GM21576 (cell line): ENCODE measurements at regions not wholly inside any gene's neighbourhood (a gene's known extent, or its start where the extent isn't known, plus 50 kb on each side); places are given as distances from the start of the nearest gene placed in this dataset.
"Not testable (repeated sequence)": the region's sequence is repeated elsewhere in the genome, so short reads cannot be mapped to it uniquely, and the experiment has no call there.

Experiments
- ATAC-seq: cut with Tn5 transposase; IDR thresholded peaks from one replicate; pipeline ENCODE4 v1.9.1; 2021; ENCODE audit warnings: mild to moderate bottlenecking, moderate library complexity; ENCODE audit not compliant: unreplicated experiment

DNA sequence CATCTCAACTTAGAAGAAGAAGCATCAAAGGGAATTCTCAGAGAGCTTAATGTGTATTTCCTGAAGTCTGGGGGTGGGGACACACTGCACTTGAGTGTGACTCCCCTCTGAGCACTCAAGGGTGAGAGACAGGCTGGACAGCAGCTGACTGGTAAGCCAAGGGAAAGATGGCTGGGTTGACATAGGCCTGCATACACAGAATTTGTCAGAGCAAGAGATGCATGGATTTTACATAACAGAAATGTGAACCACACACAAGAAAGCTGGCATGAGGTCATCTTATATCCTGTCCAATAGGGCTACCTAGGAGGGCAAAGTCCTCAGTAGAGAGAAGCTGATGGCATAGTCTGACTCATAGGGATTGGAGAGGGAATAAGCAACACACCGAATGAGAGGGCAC lies 114.3 kb upstream of the EPB41L4A start:
- ATAC-seq = no peak

DNA sequence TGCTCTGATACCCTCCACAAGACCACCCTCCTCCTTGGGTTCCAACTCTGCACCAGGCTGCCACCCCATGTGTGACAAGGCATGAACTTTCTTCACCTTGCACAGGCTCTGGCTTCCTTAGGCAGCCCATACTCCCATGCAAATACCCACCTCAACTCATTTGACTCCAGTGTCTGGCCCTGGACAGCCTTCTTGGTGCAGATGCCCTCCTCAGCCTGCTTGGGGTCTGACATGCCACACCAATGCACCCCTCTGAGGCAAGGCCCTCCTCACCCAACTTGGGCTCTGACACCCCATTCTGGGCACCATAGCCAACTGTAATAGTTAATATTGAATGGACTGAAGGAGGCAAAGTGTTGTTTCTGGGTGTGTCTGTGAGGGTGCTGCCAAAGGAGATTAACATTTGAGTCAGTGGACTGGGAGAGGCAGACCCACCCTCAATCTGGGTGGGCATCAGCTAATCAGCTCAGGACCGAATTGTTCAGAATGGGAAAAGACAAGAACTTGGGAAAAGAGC lies 115.0 kb upstream of the EPB41L4A start:
- ATAC-seq = no peak

DNA sequence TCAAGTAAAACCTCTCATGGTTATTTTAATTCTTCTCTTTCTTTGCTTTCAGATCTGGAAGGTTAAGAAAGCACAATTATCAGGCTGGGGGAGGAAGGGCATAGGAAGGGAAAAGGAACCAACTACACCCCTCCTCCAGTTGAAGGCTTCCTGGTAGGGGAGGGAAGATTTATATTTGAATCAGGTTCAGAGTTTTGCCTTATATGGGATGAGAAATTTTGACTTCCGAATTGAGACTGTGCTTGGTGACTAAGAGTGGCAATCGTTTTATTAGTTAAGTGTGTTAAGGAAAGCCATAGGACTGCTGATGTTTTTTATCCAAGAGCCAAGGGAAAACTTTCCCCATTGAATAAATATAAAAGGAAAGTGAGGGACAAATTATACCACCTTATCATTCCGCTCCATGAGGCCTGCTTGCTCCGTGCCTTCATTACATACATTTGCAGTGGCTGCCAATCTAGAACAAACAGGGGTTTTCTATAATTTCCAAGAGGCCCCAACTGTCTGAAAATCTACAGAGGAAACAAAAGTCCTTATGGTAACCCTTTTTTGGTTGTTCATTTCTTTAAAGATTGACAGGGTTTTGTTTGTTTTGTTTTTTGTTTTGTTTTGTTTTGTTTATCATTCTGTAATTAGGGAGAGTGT lies 115.7 kb upstream of the EPB41L4A start:
- ATAC-seq = no peak

DNA sequence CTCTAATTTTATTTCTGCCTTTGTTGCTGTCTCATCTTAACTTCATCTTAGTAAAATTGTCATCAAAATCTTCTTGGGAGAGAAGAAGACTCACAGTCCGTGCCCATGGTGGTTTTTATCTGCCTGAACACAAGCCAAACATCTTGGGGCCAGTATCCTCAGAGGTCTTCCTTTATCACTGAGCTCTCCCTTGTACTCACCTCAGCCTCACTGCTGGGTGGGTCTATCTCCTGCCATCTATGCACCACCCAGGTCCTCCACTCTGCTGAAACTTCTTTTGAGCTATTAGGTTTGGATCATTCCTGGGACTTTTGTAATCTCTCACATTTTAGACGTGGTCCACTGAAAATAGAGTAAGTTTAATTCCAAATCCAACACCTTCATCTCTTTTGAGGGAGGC lies 116.3 kb upstream of the EPB41L4A start:
- no peak for ATAC-seq

DNA sequence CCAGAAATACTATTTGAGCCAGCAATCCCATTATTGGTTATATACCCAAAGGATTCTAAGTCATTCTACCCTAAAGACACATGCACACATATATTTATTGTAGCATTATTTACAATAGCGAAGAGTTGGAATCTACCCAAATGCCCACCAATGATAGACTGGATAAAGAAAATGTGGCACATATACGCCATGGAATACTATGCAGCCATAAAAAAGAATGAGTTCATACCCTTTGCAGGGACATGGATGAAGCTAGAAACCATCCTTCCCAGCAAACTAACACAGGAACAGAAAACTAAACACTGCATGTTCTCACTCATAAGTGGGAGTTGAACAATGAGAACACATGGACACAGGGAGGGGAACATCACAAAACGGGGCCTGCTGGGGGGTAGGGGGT lies 125.5 kb upstream of the EPB41L4A start:
- not testable (repeated sequence) for ATAC-seq

DNA sequence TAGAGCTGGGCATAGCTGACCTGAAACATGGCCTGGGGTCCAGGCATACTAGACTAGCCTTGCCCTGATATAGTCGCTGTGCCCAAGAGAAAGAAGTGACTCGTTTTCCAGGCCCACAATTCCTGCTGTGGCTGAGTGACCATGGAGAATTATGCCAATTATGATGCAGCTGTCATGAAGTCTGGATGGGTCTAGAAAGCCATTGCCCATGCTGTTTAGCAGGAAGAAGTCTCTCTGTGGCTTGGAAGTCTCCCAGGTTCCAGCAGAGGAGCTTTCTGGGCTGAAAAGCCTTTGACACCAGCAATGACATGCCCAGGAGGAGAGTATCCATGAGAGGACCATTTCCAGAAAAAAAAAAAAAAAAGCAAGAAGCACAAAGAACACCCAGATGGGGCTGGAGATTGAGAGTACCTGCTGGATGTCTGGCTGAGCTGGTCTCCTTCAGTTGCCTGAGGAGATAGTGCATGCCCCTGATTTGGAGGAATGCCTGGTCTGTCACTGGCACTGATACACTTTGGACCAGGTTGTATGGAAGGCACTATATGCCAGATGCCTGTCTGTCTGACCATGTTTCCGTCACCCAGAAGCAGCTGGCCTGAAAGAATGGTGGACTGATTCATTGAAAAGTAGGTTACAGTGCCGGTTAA lies 128.0 kb upstream of the EPB41L4A start:
- ATAC-seq = no peak

DNA sequence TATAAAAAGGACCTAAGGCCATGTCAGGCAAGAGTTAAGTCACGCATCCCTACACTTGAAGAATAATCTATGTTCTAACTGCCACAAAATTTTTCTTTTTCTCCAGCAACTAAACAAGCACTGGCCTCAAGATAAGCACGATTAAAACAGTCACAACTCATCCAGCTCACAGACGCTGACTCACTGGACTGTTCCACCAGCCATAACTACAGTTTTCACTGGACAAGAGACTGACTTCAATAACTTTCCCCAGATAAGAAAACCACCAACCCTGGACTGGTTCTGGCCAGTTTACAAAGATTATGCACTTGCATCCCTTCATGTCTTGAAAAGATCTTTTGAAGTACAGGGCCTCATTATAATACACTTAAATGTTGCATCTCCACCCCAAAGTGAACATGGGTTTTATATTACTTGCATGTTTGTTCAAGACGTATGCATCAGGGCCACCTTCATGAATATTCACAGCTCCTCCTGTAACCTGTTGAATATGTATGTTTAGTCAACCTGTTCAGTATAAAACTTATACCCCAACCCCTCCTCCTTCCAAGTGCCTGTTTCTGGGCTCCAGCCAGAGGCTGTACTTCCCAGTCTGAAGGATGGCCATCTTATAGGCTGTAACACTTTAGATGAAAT lies 129.3 kb upstream of the EPB41L4A start:
- no peak for ATAC-seq

DNA sequence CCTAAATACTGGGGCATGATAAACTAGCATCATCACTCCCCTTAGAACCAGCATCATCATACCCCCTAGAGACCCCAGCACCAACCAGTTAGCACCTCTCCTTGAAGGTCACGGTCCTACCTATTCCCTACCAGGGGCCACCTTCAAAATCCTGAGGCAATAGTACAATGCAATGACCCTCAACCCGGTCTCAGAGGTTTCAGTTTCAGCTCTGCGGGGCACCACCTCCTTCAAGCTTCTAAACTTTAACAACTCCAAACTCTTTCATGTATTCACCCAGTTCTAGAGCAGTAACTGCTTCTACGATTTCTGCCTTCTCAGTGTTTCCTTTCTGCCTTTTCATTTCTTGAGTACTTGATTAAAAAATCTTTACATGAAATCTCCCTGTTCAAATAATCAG lies 130.1 kb upstream of the EPB41L4A start:
- no peak for ATAC-seq

DNA sequence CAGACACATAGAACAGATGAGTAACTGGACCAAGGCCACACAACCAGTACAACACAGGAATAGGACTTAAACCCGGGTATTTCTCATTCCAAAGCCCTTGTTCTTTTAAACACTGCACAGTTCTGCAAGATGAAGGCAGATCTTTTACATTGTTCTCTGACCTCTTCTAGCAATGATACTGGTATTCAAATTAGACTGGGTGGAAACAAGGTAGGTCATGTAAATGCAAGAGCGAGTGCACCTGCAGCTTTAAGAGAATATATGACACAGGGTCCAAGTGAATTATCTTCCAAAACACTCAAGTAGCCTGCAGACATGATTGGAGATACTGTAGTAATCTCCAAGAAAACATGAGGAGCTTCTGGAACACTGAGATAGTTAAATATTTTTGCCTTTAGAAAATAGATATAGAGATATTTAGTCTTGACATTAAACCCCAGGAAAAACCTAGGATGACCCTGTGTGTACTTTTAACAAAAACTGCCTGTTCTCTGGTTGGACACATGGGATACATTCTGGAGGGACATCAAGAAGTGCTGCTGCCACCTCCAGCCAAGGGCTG lies 130.6 kb upstream of the EPB41L4A start:
- no peak for ATAC-seq

DNA sequence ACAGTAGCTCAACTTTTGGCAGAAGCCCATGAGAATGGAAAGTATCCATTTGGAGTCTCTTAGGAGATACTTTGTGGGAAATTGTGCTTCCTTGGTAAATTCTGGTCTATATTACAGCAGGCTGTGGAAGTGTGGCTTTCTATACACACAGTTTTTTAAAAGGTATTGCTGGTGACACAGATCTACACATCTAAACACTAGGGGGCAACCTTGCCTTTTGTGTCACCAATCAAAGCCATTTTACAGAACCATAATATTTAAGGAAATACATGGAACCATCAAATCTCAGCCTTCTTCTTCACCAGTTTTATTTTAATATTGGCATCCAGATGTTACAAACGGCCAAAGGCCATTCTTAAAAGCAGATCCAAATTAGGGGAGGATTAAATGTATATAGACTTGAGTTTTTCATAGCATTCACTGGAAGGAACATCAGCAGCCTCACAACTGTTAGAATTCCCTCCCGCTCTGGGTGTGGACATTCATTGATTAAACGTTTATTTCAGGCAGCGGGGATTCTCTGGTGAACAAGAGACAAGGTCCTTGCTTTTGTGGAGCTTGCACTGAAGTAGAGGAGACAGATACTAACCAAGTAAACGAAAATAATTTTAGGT lies 132.4 kb upstream of the EPB41L4A start:
- peak; percentile 60 for ATAC-seq

DNA sequence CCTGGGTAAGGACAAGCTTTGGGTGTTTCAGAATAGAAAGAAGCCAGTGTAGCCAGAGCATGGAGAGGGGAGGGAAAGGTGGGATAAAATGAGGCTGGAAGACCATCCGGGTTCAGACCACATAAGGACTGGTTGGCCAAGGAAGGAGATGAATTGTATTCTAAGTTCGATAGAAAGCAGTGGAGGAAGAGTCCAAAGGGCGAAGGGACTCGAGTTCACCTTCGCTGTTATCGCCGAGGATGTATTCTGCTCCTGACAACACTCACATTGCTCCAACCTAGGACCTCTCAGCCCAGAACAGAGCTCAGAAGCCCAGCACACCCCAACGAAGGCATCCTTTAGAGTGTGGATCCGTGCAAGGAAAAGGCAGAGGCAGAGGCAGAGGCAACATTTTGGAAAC lies 133.1 kb upstream of the EPB41L4A start:
- ATAC-seq = no peak

DNA sequence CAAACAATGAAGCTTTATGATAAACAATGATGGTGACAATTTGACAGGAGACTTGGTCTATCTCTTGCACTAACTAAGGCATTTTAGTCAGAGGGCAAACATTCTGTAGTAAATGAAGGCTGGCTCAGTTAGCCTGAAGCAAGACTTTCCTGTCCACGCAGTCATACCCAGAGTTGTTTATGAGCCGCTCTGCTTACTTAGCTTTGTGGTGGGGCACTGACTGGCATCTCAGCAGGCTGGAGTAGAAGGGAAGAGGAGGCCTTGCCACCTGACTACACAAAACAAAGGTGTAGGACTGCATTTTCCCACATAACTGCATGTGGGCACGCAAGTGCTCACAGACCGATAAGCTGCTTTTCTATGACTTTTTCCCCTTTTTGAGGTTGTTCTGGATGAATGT lies 133.7 kb upstream of the EPB41L4A start:
- no peak for ATAC-seq

DNA sequence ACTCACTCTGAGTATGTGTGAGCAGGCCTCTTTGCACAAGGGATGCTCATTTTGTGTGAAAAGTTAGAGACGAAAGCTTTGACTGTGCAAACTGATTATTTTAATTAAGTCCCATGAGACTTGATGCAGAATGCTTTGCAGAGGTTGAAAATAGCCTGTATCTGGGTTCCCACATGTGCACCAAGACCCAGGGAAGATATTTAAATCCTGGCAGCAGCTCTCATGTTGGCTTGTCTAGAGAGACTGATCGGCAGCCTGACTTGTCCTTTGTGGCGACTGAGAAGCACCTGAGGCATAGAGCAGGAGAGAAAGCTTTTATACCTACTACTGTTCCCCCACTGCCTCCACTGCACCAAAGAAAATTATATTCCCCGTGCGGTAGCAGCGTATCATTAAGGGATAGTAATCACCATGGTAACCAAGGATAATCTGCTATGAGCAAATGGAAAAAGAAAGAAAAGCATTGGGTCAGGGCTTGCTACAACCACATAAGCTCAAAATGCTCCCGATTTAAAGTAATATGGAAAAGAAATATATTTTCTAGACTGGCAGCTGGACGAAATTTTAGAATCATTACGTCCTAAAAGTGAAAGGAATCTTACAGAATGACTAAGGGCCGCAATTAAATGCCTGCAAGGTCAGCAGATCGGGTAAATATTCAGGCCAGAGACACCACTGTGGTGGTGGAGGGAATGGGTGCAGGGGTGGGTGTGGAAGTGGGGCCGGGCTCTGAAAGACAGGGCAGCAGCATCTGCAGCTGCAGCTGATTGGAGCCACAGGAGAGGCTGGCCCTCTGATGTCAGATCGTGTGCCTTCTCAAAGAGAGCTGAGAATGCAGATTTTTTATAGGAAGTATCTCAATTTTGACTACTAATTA lies 135.3 kb upstream of the EPB41L4A start:
- ATAC-seq = no peak

DNA sequence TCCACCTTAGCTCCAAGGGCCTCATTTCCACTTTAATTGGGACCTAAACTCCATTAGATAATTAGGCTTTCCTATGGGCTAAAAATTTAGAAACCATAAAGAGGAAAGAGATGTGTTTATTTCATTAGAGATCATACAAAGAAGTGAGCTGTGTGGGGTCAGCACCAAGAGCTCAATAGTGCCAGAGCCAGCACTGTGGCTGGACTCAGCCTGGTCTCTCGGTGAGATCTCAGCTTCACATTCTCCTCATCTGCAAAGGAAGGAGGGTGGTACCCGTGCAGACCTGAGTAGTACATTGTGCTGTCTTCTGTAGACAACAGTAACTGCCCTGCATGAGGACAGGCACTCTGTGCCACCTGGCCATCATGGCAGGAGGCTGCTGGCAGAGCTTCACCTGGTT lies 136.1 kb upstream of the EPB41L4A start:
- no peak for ATAC-seq

DNA sequence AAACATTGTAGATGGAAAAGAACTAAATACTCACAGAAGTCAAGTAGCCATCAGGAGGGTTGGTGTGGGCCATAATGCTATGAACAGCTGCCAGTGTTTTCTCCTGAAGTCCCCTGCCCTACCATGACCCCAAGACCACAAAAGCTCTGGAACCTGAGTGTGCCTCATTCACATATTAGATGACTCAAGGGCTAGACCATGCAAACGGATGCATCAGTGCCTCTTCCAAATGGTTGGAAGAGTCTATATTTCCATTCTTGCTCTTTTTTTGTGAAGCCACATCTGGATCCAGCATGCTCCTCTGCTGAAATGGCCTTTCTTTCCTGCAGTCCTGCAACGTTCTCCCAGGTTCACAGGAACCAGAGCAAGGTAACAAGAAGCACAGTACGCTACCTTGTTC lies 136.6 kb upstream of the EPB41L4A start:
- ATAC-seq = no peak

DNA sequence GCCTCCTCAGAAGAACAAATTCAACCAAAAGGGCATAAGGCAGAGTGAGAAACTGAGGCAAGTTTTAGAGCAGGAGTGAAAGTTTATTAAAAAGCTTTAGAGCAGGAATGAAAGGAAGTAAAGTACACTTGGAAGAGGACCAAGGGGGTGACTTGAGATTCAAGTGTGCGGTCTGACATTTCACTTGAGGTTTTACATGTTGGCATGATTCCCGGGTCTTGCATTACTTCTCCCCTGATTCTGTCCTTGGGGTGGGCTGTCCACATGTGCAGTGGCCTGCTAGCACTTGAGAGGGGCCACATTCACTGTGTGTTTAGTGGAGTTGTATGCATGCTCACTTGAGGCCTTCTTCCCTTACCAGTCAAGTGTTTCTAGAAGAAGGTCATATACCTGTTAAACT lies 140.4 kb upstream of the EPB41L4A start:
- ATAC-seq = not testable (repeated sequence)

DNA sequence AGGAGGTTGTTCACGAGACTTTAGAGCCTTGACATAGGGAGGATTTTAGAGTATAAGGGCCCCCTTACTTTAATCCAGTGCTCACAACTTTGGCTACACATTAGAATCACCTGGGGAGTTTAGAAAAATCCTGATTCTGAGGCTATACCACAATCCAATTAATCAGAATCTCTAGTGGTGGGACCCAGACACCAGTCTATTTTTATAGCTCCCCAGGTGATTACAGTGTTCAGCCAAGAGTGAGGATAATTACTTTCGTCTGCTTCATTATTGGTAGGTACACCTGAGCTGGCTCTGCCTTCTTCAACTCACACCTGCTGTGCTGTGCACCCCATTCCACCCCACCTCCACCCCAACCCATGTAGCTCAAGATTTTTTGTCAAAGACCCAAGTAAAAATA lies 141.3 kb upstream of the EPB41L4A start:
- ATAC-seq = no peak

DNA sequence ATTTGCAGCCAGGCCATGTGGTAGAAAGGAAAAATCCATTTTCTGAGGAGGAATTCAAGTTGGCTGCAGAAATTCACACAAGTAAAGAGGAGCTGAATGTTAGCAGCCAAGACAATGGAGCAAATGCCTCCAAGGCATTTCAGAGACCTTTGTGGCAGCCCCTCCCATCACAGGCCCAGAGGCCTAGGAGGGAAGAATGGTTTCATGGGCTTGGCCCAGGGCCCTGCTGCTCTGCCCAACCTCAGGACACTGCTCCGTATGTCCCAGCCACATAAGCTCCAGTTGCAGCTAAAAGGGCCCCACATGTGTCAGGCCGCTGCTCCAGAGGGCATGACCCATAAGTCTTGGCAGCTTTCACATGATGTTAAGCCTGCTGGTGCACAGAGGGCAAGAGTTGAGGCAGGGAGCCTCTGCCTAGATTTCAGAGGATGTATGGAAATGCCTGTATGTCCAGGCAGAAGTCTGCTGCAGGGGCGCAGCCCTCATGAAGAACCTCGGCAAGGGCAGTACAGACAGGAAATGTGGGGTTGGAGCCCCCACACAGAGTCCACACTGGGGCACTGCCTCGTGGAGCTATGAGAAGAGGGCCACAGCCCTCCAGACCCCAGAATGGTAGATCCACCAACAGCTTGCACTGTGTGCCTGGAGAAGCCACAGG lies 144.2 kb upstream of the EPB41L4A start:
- no peak for ATAC-seq

DNA sequence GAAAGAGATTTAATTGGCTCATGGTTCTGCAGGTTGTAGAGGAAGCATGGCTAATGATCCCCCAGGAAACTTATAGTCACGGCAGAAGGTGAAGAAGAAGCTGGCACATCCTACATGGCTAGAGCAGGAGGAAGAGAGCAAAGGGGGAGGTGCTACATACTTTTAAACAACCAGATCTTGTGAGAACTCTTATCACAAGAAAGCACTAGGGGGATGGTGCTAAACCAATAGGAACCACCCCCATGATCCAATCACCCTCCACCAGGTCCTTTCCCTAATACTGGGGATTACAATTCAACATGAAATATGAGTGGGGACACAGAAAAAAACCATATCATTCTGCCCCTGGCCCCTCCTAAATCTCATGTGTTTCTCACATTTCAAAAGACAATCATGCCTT lies 147.2 kb upstream of the EPB41L4A start:
- no peak for ATAC-seq

DNA sequence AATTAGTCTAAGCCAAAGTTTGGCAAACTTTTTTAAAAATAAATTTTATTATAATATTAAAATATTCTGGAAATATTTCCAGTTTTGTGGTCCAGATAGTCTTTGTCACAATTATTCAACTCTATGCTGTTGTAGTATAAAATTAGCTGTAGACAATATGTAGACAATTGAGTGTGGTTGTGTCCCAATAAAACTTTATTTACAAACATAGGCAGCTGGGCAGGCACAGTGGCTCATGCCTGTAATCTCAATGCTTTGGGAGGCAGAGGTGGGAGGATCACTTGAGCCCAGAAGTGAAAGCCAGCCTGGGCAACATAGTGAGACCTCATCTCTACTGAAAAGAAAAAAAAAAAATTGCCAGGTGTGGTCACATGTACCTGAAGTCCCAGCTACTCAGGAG lies 150.5 kb upstream of the EPB41L4A start:
- no peak for ATAC-seq
